ENCODE measurements at regions not wholly inside any gene's neighbourhood (a gene's known extent, or its start where the extent isn't known, plus 50 kb on each side); places are given as distances from the start of the nearest gene placed in this dataset.

- H3K4me3 Mint-ChIP-seq (ENCODE audit: unreplicated experiment) = no peak overlapping the region
- peaks cover 2% of the 10 kb centered on the region for H3K9me3 Mint-ChIP-seq (ENCODE audit: unreplicated experiment)
- TF ChIP-seq CTCF (IDR thresholded peaks at IDR 0.05; ENCODE audit: partially characterized antibody, unreplicated experiment) = no peak
- peaks cover 7% of the 10 kb centered on the region for H3K4me1 Mint-ChIP-seq (ENCODE audit: low read depth, unreplicated experiment)
- DNase-seq = no peak
- no peak overlapping the region for H3K27ac Mint-ChIP-seq (ENCODE audit: unreplicated experiment)
- H3K27me3 Mint-ChIP-seq (ENCODE audit: unreplicated experiment) = peaks cover 4% of the 10 kb centered on the region
- H3K36me3 Mint-ChIP-seq (ENCODE audit: unreplicated experiment) = no peaks in the 10 kb centered on the region
Observed at GRCh38 chr5:2910401-2911175, 159.1 kb upstream of the IRX2 start.

GRCh38 chr5:2909035-2909434 is 157.6 kb upstream of the IRX2 start:
- Mint-ChIP-seq H3K27me3 (ENCODE audit: unreplicated experiment) (peaks cover 4% of the 10 kb centered on the region), H3K4me1 (ENCODE audit: low read depth, unreplicated experiment) (no peaks in the 10 kb centered on the region)

GRCh38 chr5:2908086-2908485 is 156.6 kb upstream of the IRX2 start:
- H3K4me1 Mint-ChIP-seq (ENCODE audit: low read depth, unreplicated experiment) = no peaks in the 10 kb centered on the region
- H3K36me3 Mint-ChIP-seq (ENCODE audit: unreplicated experiment) = no peaks in the 10 kb centered on the region
- TF ChIP-seq CTCF (IDR thresholded peaks at IDR 0.05; ENCODE audit: partially characterized antibody, unreplicated experiment) = no peak
- peaks cover 2% of the 10 kb centered on the region for H3K9me3 Mint-ChIP-seq (ENCODE audit: unreplicated experiment)
- H3K4me3 Mint-ChIP-seq (ENCODE audit: unreplicated experiment) = no peak overlapping the region
- no peak overlapping the region for H3K27ac Mint-ChIP-seq (ENCODE audit: unreplicated experiment)
- no peak for DNase-seq
- H3K27me3 Mint-ChIP-seq (ENCODE audit: unreplicated experiment) = peaks cover 4% of the 10 kb centered on the region

More at GRCh38 chr5:2909035-2909434, 157.6 kb upstream of the IRX2 start:
- peaks cover 2% of the 10 kb centered on the region for H3K9me3 Mint-ChIP-seq (ENCODE audit: unreplicated experiment)
- DNase-seq = no peak
- no peak overlapping the region for H3K4me3 Mint-ChIP-seq (ENCODE audit: unreplicated experiment)
- no peak for TF ChIP-seq CTCF (IDR thresholded peaks at IDR 0.05; ENCODE audit: partially characterized antibody, unreplicated experiment)
- H3K36me3 Mint-ChIP-seq (ENCODE audit: unreplicated experiment) = no peaks in the 10 kb centered on the region
- no peak overlapping the region for H3K27ac Mint-ChIP-seq (ENCODE audit: unreplicated experiment)

GRCh38 chr5:2906302-2907090 is 155.0 kb upstream of the IRX2 start:
- Mint-ChIP-seq H3K4me3 (ENCODE audit: unreplicated experiment) (no peak overlapping the region), H3K9me3 (ENCODE audit: unreplicated experiment) (no peaks in the 10 kb centered on the region), H3K27me3 (ENCODE audit: unreplicated experiment) (peaks cover 2% of the 10 kb centered on the region), H3K27ac (ENCODE audit: unreplicated experiment) (no peak overlapping the region), H3K36me3 (ENCODE audit: unreplicated experiment) (peaks cover 5% of the 10 kb centered on the region), H3K4me1 (ENCODE audit: low read depth, unreplicated experiment) (no peaks in the 10 kb centered on the region)
- no peak for TF ChIP-seq CTCF (IDR thresholded peaks at IDR 0.05; ENCODE audit: partially characterized antibody, unreplicated experiment)
- DNase-seq = no peak

- Mint-ChIP-seq H3K27me3 (ENCODE audit: unreplicated experiment) (peaks cover 2% of the 10 kb centered on the region), H3K36me3 (ENCODE audit: unreplicated experiment) (peaks cover 5% of the 10 kb centered on the region), H3K9me3 (ENCODE audit: unreplicated experiment) (no peaks in the 10 kb centered on the region), H3K4me3 (ENCODE audit: unreplicated experiment) (no peak overlapping the region), H3K27ac (ENCODE audit: unreplicated experiment) (no peak overlapping the region), H3K4me1 (ENCODE audit: low read depth, unreplicated experiment) (no peaks in the 10 kb centered on the region)
- TF ChIP-seq CTCF (IDR thresholded peaks at IDR 0.05; ENCODE audit: partially characterized antibody, unreplicated experiment) = no peak
- DNase-seq = no peak
Observed at GRCh38 chr5:2905741-2906140, 154.3 kb upstream of the IRX2 start.

Measured in glutamatergic neuron (in vitro differentiated cells).